GM18508 (cell line): ENCODE measurements at regions not wholly inside any gene's neighbourhood (a gene's known extent, or its start where the extent isn't known, plus 50 kb on each side); places are given as distances from the start of the nearest gene placed in this dataset.

Experiments
- ATAC-seq: cut with Tn5 transposase; IDR thresholded peaks from one replicate; pipeline ENCODE4 v1.9.1; 2021; ENCODE audit warnings: moderate number of reproducible peaks; ENCODE audit not compliant: insufficient read depth, unreplicated experiment

- no peak for ATAC-seq
Observed at GRCh38 chrX:43003939-43004338, 226.0 kb upstream of the PPP1R2C start.

DNA sequence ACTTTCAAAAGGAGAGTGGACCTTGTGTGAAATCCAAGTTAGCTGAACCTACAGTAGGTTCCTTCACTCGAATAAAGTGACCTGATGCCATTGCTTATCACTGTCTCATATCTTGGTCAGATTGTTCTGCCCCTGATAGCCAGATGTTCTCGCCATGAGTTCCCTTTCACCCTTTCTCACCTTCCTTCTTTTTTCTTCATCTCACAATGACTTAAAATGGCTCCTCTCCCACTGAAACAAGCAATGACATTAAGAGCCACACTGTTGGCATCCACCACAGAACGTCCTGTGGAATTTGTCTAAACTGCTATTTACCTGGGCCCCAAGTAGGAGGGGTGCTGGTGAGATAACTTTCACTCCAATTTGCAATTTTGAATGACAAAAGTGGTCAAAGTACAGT is 227.6 kb upstream of the PPP1R2C start:
- ATAC-seq = no peak

DNA sequence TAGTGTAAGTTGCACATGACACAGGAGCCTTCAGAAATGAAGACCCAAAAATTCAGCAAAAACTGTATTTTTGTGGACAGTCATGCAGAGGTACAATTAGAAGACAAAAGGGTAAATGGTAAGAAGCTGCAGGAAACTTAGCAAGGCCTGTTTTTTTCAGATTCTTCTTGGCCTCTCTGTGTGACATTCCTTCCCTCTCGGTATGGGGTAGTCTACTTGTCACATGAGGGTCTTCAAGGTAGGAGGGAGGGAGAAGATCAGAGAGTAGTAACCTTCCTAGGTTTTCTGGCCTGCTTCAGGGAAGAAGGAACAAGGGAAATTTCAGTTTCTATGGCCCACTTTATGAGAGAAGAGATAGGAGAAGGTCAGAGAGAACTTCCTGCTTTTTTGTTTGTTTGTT is 230.4 kb upstream of the PPP1R2C start:
- ATAC-seq = no peak

DNA sequence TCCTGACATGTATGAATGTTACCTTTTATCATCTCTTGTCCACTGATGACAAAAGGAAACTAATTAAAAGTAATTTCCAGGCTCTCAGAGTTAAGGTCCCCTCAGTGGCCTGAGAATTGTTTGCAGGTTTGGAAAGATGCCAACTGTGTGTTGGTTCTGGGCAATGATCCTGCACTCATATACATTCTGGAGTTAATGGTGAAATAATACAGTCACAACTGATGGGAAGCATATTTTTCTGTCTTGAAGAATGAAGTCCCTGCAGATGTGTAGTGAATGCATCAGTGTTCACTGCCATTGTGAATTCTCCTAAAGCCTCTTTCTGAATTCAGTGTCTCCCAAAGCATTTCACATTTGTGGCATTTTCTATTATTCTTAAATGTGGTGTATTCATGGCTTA is 238.1 kb upstream of the PPP1R2C start:
- ATAC-seq = no peak

- no peak for ATAC-seq
Observed at GRCh38 chrX:43018031-43018430, 240.1 kb upstream of the PPP1R2C start.

DNA sequence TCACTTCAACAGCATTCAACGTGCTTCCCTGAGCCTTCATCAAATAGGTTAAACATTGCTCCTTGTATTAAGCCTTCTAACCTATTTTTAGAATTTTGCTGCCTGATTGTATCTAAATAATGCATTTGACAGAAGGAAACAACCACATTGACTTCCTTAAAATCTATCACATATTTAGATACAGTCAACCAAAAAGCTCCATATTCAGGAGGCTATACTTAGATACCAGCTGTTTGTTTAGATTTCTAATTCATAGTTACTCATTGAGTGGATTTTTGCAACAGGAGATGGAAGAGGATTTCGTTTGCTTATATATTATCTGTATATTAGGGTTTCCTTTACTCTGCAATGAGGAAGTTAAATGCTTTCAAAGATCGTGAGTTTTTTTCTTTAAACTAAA is 241.1 kb upstream of the PPP1R2C start:
- ATAC-seq = no peak

DNA sequence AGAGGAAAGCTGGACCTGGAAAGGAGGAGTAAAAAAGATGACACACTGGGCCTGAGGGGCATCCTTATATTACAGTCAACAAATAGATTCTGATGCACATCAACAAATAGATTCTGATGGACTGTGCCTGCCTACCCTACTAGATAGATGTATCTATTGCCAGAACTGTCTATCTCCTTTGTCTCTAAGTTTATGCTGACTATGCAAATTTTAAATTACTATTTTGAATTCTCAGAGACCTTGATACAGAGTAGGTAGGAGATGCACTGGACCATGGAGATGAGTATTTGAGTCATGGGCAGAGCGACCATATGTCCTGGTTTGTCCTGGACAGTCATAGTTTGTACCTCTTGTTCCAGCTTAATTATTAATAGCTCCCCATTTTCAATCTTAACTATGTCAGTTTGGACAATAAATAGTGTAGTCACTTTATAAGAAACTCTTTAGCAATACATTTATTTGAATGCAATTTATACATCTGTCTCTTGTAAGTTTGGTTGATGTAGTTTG is 247.9 kb upstream of the PPP1R2C start:
- ATAC-seq = no peak

DNA sequence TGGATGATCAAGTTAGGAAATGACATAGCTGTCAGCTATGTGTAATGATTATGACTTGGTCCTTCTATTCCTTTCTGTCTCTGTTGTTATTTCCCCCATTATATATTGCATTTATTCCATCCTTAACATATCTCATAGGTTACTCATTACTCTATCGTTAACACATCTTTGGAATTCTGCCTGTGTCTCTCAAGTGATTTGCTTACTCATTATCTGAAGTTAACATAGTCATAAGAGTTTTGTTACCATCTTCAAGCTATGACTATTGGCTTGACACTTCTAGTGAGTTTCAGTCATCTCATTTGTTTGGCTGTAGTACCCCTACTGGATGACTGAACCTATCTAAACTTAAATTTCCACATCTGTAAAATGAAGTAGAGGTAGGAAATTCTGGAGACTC is 286.1 kb upstream of the PPP1R2C start:
- ATAC-seq = no peak

DNA sequence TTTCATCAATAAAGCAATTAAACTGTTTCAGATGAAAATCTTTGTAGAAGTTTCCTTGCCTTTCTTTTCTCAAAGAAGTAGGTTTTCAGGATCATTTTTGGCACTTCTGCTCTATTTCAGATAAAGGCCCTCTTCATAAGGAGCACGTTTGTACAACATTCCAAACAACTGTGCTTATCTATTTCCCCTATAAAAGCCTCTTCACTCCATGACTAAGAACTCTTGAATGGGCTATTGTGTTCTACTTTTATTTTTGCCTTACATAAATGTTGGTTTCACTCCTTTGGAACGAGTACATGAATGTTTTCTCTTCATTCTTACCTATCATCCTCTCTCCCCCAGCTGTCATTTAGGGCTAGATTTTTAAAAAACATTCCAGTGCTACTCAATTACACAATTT is 288.0 kb upstream of the PPP1R2C start:
- ATAC-seq = no peak

- no peak for ATAC-seq
Observed at GRCh38 chrX:43068639-43069038, 290.7 kb upstream of the PPP1R2C start.

DNA sequence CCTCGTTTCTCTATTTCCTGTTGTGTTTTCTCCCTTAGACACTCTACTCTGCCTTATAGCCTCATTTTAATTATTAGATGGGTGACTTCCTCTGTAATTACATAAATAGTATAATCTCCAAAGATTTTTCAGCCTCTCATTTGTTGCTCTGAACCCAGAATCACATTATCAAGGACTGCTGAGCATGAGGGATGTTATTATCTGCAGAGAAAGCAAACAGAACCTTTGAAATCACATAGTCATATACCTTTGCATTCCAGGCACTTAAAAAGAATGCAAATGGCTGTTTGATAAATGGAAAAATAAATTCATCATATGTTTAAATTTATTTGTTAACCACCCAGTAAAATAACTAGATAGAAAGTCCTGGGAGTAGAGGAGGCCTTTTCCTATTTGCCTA is 305.1 kb upstream of the PPP1R2C start:
- no peak for ATAC-seq

- no peak for ATAC-seq
Observed at GRCh38 chrX:43087830-43088229, 309.9 kb upstream of the PPP1R2C start.

DNA sequence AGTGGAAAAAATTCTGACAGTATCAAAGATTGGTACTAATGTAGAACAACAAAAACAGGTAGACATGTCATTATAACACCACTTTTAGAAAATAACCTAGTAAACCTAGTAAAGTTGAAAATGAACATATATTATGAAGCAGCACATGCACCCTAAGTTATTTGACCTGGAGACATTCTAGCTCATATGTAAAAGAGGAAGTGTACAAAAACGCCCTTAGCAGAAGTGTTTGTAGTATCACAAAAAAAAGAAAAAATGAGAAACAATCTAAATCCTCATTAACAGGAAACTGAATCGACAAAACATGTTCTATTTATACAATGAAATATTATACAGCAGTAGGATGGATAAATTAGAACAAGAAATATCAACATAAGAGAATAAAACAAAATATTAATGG is 318.9 kb upstream of the PPP1R2C start:
- no peak for ATAC-seq

DNA sequence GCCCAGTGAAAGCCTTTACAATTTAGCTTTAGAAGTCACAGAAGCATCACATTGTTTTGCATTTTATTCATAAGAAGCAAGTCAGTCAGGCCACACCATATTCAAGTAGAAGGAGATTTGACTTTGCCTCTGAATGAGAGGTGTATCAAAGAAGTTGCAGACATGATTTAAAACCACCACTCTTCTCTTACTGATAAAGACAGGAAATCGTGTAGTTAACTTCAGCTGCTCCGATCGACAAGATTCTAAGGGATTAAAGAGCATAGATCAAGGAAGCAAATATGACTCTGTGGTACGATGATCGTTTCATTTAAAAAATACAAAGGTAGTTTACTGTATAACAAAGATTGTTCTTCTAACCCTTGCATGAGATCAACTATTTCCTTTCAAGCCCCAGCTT is 328.0 kb upstream of the PPP1R2C start:
- no peak for ATAC-seq

DNA sequence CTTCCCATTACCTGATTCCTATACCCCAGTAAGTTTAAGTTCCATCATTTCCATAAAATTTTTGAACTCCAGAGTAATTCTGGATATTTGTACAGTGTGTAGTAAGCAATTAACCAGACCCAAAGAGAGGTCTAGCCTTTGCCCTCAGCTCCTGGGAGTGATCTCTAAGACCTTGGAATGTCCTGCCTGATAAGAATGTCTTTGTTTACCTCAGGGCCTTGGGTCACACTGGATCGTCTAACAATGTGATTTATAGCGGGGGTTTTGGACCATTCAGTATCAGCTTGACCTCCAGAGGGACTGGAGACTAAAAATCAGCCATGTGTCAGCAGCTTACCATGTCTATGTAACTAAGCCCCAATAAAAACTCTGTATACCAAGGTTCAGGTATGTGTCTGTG is 330.9 kb upstream of the PPP1R2C start:
- ATAC-seq = no peak

GRCh38 chrX:43121637-43122036 is 343.7 kb upstream of the PPP1R2C start:
- ATAC-seq = no peak

GRCh38 chrX:43139645-43140044 is 361.7 kb upstream of the PPP1R2C start:
- no peak for ATAC-seq

DNA sequence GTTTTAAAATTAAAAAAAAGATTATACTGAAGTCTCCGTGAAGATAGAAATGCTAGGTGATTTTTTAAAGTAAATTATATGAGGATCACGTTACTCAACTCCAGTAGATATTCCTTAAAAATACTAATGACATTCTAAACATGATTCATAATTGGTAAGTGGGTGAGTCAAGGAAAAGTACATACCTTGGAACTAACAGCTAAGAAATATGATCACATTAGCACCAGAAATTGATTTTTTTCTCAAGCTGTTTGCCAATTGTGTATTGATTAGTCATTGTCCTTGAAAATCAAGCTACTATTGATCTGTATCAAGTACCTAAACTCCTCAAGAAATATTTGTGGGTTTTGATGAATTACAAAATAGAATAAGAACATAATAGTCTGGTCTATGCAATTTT is 362.6 kb upstream of the PPP1R2C start:
- no peak for ATAC-seq

- ATAC-seq = no peak
Observed at GRCh38 chrX:43141885-43142284, 363.9 kb upstream of the PPP1R2C start.

DNA sequence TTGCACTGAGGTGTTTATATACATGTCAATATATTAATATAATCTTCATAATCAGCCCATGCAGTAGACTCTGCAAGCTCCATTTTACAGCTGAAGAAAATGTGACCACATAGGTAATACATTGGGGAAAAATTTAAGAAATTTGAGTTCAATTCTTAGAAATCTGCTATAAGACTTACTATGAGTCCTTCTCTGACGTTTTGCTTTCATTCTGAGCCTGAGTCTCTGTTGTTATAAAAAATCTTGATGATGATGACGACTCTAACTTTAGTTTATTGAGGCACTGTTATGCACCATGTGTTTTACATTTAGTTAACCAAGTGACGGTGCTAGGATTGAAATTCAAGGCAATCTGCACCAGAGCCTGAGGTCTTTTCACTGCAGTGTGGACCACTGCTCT is 370.3 kb upstream of the PPP1R2C start:
- no peak for ATAC-seq

DNA sequence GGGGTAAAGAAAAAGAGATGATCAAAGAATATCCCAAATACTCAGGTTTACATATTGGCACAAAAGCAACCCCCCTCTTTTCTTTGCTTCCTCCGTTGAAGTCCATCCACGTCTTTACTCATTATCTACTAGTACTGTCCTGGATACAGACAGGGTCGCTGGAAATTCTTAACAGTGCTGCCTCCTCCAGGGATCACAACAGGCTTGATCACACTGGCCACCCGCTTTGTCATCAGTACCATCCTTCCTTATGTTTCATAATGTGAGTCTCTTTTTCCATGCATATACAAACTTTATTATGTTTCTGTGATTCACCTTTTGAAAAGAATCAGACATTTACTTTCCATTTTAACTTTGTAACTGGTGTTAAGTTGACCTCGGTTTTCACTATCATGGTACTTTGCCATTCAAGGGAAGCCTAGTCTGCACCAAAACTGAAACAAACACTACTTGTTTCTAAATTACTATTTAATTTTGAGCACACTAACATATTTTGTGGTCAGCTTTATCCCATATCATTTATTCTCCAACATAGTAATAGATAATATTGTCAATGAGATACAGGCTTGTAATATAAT is 387.5 kb upstream of the PPP1R2C start:
- no peak for ATAC-seq

- no peak for ATAC-seq
Observed at GRCh38 chrX:43166874-43167273, 388.9 kb upstream of the PPP1R2C start.

- ATAC-seq = no peak
Observed at GRCh38 chrX:43175434-43175833, 397.5 kb upstream of the PPP1R2C start.
